ENCODE measurements at regions not wholly inside any gene's neighbourhood (a gene's known extent, or its start where the extent isn't known, plus 50 kb on each side); places are given as distances from the start of the nearest gene placed in this dataset.

DNA sequence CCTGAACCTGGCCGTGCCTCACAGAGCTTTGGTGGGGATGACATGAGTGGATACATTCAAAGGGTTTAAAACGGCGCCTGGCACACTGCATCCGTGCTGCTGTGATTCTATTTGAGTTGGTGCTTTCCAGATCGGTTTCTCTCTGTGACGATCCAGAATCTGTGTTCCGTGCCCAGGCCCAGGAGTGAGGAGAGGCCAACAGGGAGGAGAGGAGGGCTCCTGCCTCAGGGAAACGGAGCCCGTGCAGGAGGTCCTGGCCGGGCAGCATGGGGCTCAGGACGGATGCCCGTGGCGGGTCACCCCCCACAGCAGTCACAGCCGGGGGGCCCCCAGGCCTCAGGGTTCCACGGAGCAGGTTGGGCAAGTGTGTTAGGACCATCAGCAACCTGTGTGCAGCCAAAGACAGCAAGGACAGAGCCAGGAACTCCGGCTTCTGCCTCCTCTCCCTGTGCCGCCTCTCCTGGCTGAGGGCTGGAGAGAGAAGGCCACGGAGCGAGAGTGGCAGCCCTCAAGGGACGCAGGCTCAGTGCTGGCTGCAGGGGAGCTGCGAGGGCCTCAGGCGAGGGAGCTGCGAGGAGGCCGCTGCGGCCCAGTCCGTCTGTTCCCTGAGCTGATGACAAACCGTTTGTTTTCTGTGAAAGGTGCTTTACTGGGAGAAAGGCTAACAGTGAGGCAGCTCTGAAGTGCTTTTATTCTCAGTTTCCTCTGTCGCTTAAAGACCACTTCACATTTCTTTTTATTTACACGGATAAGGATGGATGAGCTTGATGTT is 99.3 kb downstream of the METRNL start:
- peaks cover 43% of the 10 kb centered on the region for H3K27me3 Mint-ChIP-seq (ENCODE audit: low read depth, unreplicated experiment)
- DNase-seq (ENCODE audit: low read depth): no peak
- TF ChIP-seq, protein P1, sequence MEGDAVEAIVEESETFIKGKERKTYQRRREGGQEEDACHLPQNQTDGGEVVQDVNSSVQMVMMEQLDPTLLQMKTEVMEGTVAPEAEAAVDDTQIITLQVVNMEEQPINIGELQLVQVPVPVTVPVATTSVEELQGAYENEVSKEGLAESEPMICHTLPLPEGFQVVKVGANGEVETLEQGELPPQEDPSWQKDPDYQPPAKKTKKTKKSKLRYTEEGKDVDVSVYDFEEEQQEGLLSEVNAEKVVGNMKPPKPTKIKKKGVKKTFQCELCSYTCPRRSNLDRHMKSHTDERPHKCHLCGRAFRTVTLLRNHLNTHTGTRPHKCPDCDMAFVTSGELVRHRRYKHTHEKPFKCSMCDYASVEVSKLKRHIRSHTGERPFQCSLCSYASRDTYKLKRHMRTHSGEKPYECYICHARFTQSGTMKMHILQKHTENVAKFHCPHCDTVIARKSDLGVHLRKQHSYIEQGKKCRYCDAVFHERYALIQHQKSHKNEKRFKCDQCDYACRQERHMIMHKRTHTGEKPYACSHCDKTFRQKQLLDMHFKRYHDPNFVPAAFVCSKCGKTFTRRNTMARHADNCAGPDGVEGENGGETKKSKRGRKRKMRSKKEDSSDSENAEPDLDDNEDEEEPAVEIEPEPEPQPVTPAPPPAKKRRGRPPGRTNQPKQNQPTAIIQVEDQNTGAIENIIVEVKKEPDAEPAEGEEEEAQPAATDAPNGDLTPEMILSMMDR (IDR thresholded peaks at IDR 0.05; ENCODE audit: insufficient read depth, low read depth, low read length): no peak
- no peak for TF ChIP-seq EZH2 (IDR thresholded peaks at IDR 0.05; ENCODE audit: insufficient read depth, low read length)

DNA sequence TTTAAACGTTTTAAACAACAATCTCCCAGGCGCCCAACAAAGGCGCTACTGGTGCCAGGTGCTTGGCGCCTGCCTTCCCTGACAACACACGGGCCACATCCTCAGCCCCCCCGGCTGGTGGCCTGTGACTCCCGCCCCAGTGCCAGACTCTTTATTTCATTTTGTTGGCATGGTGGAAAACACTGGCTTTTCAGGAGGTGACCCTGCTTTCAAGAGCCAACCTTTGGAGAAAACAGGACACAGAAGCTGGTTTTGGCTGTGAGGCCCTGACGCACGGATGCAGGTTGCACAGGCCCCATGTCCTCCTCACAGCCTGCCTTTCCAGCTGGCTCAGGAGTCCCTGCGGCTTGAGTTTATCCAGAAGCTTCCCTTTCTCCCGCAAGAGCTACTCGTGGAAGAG is 100.0 kb downstream of the METRNL start:
- Histone ChIP-seq H3K36me3 (ENCODE audit: insufficient read depth, low read length) (no peaks in the 10 kb centered on the region), H4K20me1 (ENCODE audit: insufficient read depth, low read length) (no peaks in the 10 kb centered on the region), H3K9me3 (ENCODE audit: insufficient read depth, low read depth, low read length) (no peaks in the 10 kb centered on the region), H3K9ac (ENCODE audit: low read length) (no peak overlapping the region), H3K4me2 (ENCODE audit: low read length) (no peak overlapping the region), H3K4me1 (ENCODE audit: insufficient read depth, low read length) (no peaks in the 10 kb centered on the region), H3K27ac (ENCODE audit: low read depth, low read length) (no peak overlapping the region), H3K4me3 (ENCODE audit: insufficient read depth, low read depth, low read length) (no peak overlapping the region), H3K79me2 (ENCODE audit: insufficient read depth, low read length) (no peaks in the 10 kb centered on the region), H3K27me3 (ENCODE audit: insufficient read depth, low read length) (peaks cover 5% of the 10 kb centered on the region), H2AFZ (ENCODE audit: low read depth, low read length) (no peak overlapping the region)
- TF ChIP-seq EZH2 (IDR thresholded peaks at IDR 0.05; ENCODE audit: insufficient read depth, low read length): no peak
- TF ChIP-seq, protein P1 (IDR thresholded peaks at IDR 0.05; ENCODE audit: insufficient read depth, low read depth, low read length): no peak
- Mint-ChIP-seq H3K27me3 (ENCODE audit: low read depth, unreplicated experiment) (peaks cover 43% of the 10 kb centered on the region), H3K36me3 (ENCODE audit: low read depth, unreplicated experiment) (no peaks in the 10 kb centered on the region), H3K4me3 (ENCODE audit: unreplicated experiment) (no peak overlapping the region), H3K9me3 (ENCODE audit: unreplicated experiment) (no peaks in the 10 kb centered on the region), H3K27ac (ENCODE audit: unreplicated experiment) (no peak overlapping the region), H3K4me1 (ENCODE audit: low read depth, unreplicated experiment) (no peaks in the 10 kb centered on the region)
- FAIRE-seq (no peak), DNase-seq (ENCODE audit: low read depth) (no peak)

More for the DNA sequence above, 99.3 kb downstream of the METRNL start:
- Histone ChIP-seq H3K27me3 (ENCODE audit: insufficient read depth, low read length) (peaks cover 5% of the 10 kb centered on the region), H3K27ac (ENCODE audit: low read depth, low read length) (no peak overlapping the region), H4K20me1 (ENCODE audit: insufficient read depth, low read length) (no peaks in the 10 kb centered on the region), H3K4me2 (ENCODE audit: low read length) (no peak overlapping the region), H3K9me3 (ENCODE audit: insufficient read depth, low read depth, low read length) (no peaks in the 10 kb centered on the region), H3K4me1 (ENCODE audit: insufficient read depth, low read length) (no peaks in the 10 kb centered on the region), H3K36me3 (ENCODE audit: insufficient read depth, low read length) (no peaks in the 10 kb centered on the region), H3K9ac (ENCODE audit: low read length) (no peak overlapping the region), H3K79me2 (ENCODE audit: insufficient read depth, low read length) (no peaks in the 10 kb centered on the region), H2AFZ (ENCODE audit: low read depth, low read length) (no peak overlapping the region), H3K4me3 (ENCODE audit: insufficient read depth, low read depth, low read length) (no peak overlapping the region)
- Mint-ChIP-seq H3K36me3 (ENCODE audit: low read depth, unreplicated experiment) (no peaks in the 10 kb centered on the region), H3K4me1 (ENCODE audit: low read depth, unreplicated experiment) (no peaks in the 10 kb centered on the region), H3K4me3 (ENCODE audit: unreplicated experiment) (no peak overlapping the region), H3K9me3 (ENCODE audit: unreplicated experiment) (no peaks in the 10 kb centered on the region), H3K27ac (ENCODE audit: unreplicated experiment) (no peak overlapping the region)
- FAIRE-seq: no peak

DNA sequence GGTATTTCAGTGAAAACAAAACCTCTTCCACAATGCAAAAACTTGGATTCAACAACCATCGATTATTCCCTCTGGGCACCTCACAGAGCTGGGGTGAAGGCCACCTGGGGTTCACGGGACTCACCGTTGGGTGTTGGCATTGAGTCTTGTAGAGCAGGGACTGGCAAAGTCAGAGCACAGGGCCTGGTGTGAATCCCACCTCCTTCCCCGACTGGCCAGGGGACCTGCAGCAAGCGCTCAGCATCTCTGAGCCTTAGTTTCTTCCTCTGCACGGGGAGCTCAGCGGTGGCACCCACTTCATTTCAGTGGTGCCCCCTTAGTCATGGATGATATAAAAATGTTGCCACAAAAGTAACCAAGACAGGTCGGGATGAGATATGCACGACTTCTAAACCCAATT is 100.4 kb downstream of the METRNL start:
- Mint-ChIP-seq H3K27ac (ENCODE audit: unreplicated experiment) (no peak overlapping the region), H3K27me3 (ENCODE audit: low read depth, unreplicated experiment) (peaks cover 46% of the 10 kb centered on the region), H3K9me3 (ENCODE audit: unreplicated experiment) (no peaks in the 10 kb centered on the region), H3K4me3 (ENCODE audit: unreplicated experiment) (no peak overlapping the region), H3K36me3 (ENCODE audit: low read depth, unreplicated experiment) (no peaks in the 10 kb centered on the region), H3K4me1 (ENCODE audit: low read depth, unreplicated experiment) (no peaks in the 10 kb centered on the region)
- Histone ChIP-seq H3K27ac (ENCODE audit: low read depth, low read length) (no peak overlapping the region), H4K20me1 (ENCODE audit: insufficient read depth, low read length) (no peaks in the 10 kb centered on the region), H2AFZ (ENCODE audit: low read depth, low read length) (no peak overlapping the region), H3K36me3 (ENCODE audit: insufficient read depth, low read length) (no peaks in the 10 kb centered on the region), H3K27me3 (ENCODE audit: insufficient read depth, low read length) (peaks cover 5% of the 10 kb centered on the region), H3K4me2 (ENCODE audit: low read length) (no peak overlapping the region), H3K9me3 (ENCODE audit: insufficient read depth, low read depth, low read length) (no peaks in the 10 kb centered on the region), H3K4me1 (ENCODE audit: insufficient read depth, low read length) (no peaks in the 10 kb centered on the region), H3K9ac (ENCODE audit: low read length) (no peak overlapping the region), H3K79me2 (ENCODE audit: insufficient read depth, low read length) (no peaks in the 10 kb centered on the region), H3K4me3 (ENCODE audit: insufficient read depth, low read depth, low read length) (no peak overlapping the region)
- no peak for DNase-seq (ENCODE audit: low read depth)
- FAIRE-seq: no peak
- TF ChIP-seq EZH2 (IDR thresholded peaks at IDR 0.05; ENCODE audit: insufficient read depth, low read length): no peak
- TF ChIP-seq, protein P1 (IDR thresholded peaks at IDR 0.05; ENCODE audit: insufficient read depth, low read depth, low read length): no peak

Data from astrocyte (in vitro differentiated cells and primary cell).